HG02938 (cell line): ENCODE measurements at regions not wholly inside any gene's neighbourhood (a gene's known extent, or its start where the extent isn't known, plus 50 kb on each side); places are given as distances from the start of the nearest gene placed in this dataset.

Experiments
- ATAC-seq: cut with Tn5 transposase; IDR thresholded peaks from one replicate; pipeline ENCODE4 v1.9.1; 2021; ENCODE audit warnings: mild to moderate bottlenecking, moderate library complexity; ENCODE audit not compliant: unreplicated experiment

- no peak for ATAC-seq
Observed at GRCh38 chr3:18127859-18128681, 297.1 kb downstream of the SATB1 start.

- peak; percentile 99 for ATAC-seq
Observed at GRCh38 chr3:18127174-18127858, 297.8 kb downstream of the SATB1 start.

- ATAC-seq, result no peak
Observed at GRCh38 chr3:18126772-18127171, 298.4 kb downstream of the SATB1 start.

- ATAC-seq, result no peak
Observed at GRCh38 chr3:18124501-18124900, 300.6 kb downstream of the SATB1 start.

- no peak for ATAC-seq
Observed at GRCh38 chr3:18122264-18122663, 302.9 kb downstream of the SATB1 start.

- ATAC-seq, result no peak
Observed at GRCh38 chr3:18121020-18121419, 304.1 kb downstream of the SATB1 start.

GRCh38 chr3:18119866-18120265 lies 305.3 kb downstream of the SATB1 start:
- ATAC-seq, result no peak

- ATAC-seq, result no peak
Observed at GRCh38 chr3:18114894-18115293, 310.2 kb downstream of the SATB1 start.

GRCh38 chr3:18113417-18113816 lies 311.7 kb downstream of the SATB1 start:
- no peak for ATAC-seq

- no peak for ATAC-seq
Observed at GRCh38 chr3:18112674-18113375, 312.3 kb downstream of the SATB1 start.

GRCh38 chr3:18111796-18112232 lies 313.3 kb downstream of the SATB1 start:
- peak; percentile 86 for ATAC-seq

- ATAC-seq, result no peak
Observed at GRCh38 chr3:18103591-18103990, 321.5 kb downstream of the SATB1 start.

- no peak for ATAC-seq
Observed at GRCh38 chr3:18100121-18100520, 325.0 kb downstream of the SATB1 start.

GRCh38 chr3:18099611-18100010 lies 325.5 kb downstream of the SATB1 start:
- ATAC-seq, result no peak

GRCh38 chr3:18098960-18099587 lies 326.1 kb downstream of the SATB1 start:
- ATAC-seq, result no peak

GRCh38 chr3:18097989-18098388 lies 327.1 kb downstream of the SATB1 start:
- ATAC-seq, result no peak

- no peak for ATAC-seq
Observed at GRCh38 chr3:18097473-18097872, 327.7 kb downstream of the SATB1 start.

GRCh38 chr3:18092726-18093125 lies 332.4 kb downstream of the SATB1 start:
- no peak for ATAC-seq

- no peak for ATAC-seq
Observed at GRCh38 chr3:18090377-18090776, 334.8 kb downstream of the SATB1 start.

- no peak for ATAC-seq
Observed at GRCh38 chr3:18087988-18088387, 337.2 kb downstream of the SATB1 start.

- no peak for ATAC-seq
Observed at GRCh38 chr3:18086760-18087159, 338.4 kb downstream of the SATB1 start.
